ENCODE measurements at regions not wholly inside any gene's neighbourhood (a gene's known extent, or its start where the extent isn't known, plus 50 kb on each side); places are given as distances from the start of the nearest gene placed in this dataset.
A peak's percentile ranks its signal among the peaks of the same experiment; 100 is the strongest.
"Not testable (repeated sequence)": the region's sequence is repeated elsewhere in the genome, so short reads cannot be mapped to it uniquely, and the experiment has no call there.

GRCh38 chr3:6282918-6283317 lies 578.0 kb upstream of the GRM7 start:
- no peak overlapping the region for H3K27ac ChIP-seq (ENCODE audit: low read depth, low read length)

DNA sequence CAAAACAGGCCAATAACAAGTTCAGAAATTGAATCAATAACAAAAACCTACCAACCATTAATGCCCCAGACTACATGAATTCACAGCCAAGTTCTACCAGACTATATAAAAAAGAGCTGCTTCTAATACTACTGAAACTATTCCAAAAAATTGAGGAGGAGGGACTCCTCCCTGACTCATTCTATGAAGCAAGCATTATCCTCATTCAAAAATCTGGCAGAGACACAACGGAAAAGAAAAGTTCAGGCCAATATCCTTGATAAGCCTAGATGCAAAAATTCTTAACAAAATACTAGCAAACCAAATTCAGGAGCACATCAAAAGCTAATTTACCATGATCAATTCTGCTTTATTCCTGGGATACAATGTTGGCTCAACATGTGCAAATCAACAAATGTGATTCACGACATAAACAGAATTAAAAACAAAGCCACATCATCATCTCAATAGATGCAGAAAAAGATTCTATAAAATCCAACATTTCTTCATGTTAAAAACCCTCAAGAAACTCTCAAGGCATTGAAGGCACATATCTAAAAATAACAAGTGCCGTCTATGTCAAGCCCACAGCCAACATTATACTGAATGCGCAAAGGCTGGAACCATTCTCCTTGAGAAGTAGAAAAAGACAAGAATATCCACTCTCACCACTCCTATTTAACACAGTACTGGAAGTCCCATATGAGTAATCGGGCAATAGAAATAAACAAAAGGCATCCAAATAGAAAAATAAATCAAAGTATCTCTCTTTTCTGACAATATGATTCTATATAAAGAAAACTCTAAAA lies 573.6 kb upstream of the GRM7 start:
- 0% methylated on average over 1 of the region's 5 CpGs for WGBS (ENCODE audit: insufficient coverage)
- Histone ChIP-seq H3K4me3 (ENCODE audit: low read depth, low read length) (no peak overlapping the region), H3K9me3 (ENCODE audit: control insufficient read depth, insufficient read depth, low read length) (no peaks in the 10 kb centered on the region), H3K4me1 (ENCODE audit: control insufficient read depth, insufficient read depth, low read length) (no peaks in the 10 kb centered on the region), H3K27me3 (ENCODE audit: control insufficient read depth, insufficient read depth, low read length) (no peaks in the 10 kb centered on the region), H3K27ac (ENCODE audit: low read depth, low read length) (no peak overlapping the region), H3K36me3 (ENCODE audit: control insufficient read depth, insufficient read depth, low read length) (no peaks in the 10 kb centered on the region)
- DNase-seq (ENCODE audit: low read depth in 4 of 6, low spot score in 6 of 6): peak in 1 of 6 donors; percentile 6

More at GRCh38 chr3:6282918-6283317, 578.0 kb upstream of the GRM7 start:
- Histone ChIP-seq H3K36me3 (ENCODE audit: control insufficient read depth, insufficient read depth, low read length) (no peaks in the 10 kb centered on the region), H3K4me3 (ENCODE audit: low read depth, low read length) (no peak overlapping the region), H3K27me3 (ENCODE audit: control insufficient read depth, insufficient read depth, low read length) (no peaks in the 10 kb centered on the region), H3K4me1 (ENCODE audit: control insufficient read depth, insufficient read depth, low read length) (no peaks in the 10 kb centered on the region), H3K9me3 (ENCODE audit: control insufficient read depth, insufficient read depth, low read length) (no peaks in the 10 kb centered on the region)
- peak in 1 of 6 donors; percentile 6 for DNase-seq (ENCODE audit: low read depth in 4 of 6, low spot score in 6 of 6)
- WGBS (ENCODE audit: insufficient coverage): 81% methylated on average over 4 of the region's 4 CpGs

DNA sequence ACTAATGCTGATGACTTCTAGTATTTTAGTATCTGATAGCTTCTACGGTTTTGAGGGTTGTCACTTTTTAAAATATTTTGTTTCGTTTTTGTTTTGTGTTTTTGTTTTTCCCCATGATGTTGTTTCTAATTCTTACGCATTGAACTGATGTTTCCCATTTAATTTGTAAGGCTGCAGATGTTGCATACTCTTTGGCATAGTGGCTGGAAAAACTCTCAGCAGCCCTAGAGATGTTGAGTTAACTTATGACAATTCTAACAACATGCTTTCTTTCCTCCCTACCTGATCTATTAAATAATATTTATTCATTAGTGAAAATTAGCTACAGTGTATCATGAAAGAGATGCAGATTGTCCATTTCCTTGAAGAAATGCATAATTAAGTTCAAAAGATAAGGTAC lies 559.3 kb upstream of the GRM7 start:
- Histone ChIP-seq H3K27ac (ENCODE audit: low read depth, low read length) (no peak overlapping the region), H3K4me1 (ENCODE audit: control insufficient read depth, insufficient read depth, low read length) (no peaks in the 10 kb centered on the region), H3K27me3 (ENCODE audit: control insufficient read depth, insufficient read depth, low read length) (no peaks in the 10 kb centered on the region), H3K36me3 (ENCODE audit: control insufficient read depth, insufficient read depth, low read length) (no peaks in the 10 kb centered on the region), H3K9me3 (ENCODE audit: control insufficient read depth, insufficient read depth, low read length) (peaks cover 2% of the 10 kb centered on the region), H3K4me3 (ENCODE audit: low read depth, low read length) (no peak overlapping the region)
- WGBS (ENCODE audit: insufficient coverage): 92% methylated on average over 2 of the region's 3 CpGs
- no peak for DNase-seq (ENCODE audit: low read depth in 4 of 6, low spot score in 6 of 6)

- no CpG with 5 or more reads among the region's 4 CpGs for WGBS (ENCODE audit: insufficient coverage)
- no peak overlapping the region for H3K27ac ChIP-seq (ENCODE audit: low read depth, low read length)
Observed at GRCh38 chr3:6315906-6316305, 545.0 kb upstream of the GRM7 start.

GRCh38 chr3:6321999-6322398 lies 538.9 kb upstream of the GRM7 start:
- no peaks in the 10 kb centered on the region for H3K27me3 ChIP-seq (ENCODE audit: control insufficient read depth, insufficient read depth, low read length)
- WGBS (ENCODE audit: insufficient coverage): 93% methylated on average over 2 of the region's 3 CpGs
- H3K4me3 ChIP-seq (ENCODE audit: low read depth, low read length): no peak overlapping the region
- no peaks in the 10 kb centered on the region for H3K36me3 ChIP-seq (ENCODE audit: control insufficient read depth, insufficient read depth, low read length)
- H3K9me3 ChIP-seq (ENCODE audit: control insufficient read depth, insufficient read depth, low read length): no peaks in the 10 kb centered on the region
- DNase-seq (ENCODE audit: low read depth in 4 of 6, low spot score in 6 of 6): no peak
- no peak overlapping the region for H3K27ac ChIP-seq (ENCODE audit: low read depth, low read length)
- no peaks in the 10 kb centered on the region for H3K4me1 ChIP-seq (ENCODE audit: control insufficient read depth, insufficient read depth, low read length)

More at GRCh38 chr3:6315906-6316305, 545.0 kb upstream of the GRM7 start:
- Histone ChIP-seq H3K4me3 (ENCODE audit: low read depth, low read length) (no peak overlapping the region), H3K9me3 (ENCODE audit: control insufficient read depth, insufficient read depth, low read length) (no peaks in the 10 kb centered on the region), H3K36me3 (ENCODE audit: control insufficient read depth, insufficient read depth, low read length) (no peaks in the 10 kb centered on the region), H3K4me1 (ENCODE audit: control insufficient read depth, insufficient read depth, low read length) (no peaks in the 10 kb centered on the region), H3K27me3 (ENCODE audit: control insufficient read depth, insufficient read depth, low read length) (no peaks in the 10 kb centered on the region)
- no peak for DNase-seq (ENCODE audit: low read depth in 4 of 6, low spot score in 6 of 6)

- Histone ChIP-seq H3K4me3 (ENCODE audit: low read depth, low read length) (no peak overlapping the region), H3K27ac (ENCODE audit: low read depth, low read length) (no peak overlapping the region), H3K9me3 (ENCODE audit: control insufficient read depth, insufficient read depth, low read length) (no peaks in the 10 kb centered on the region), H3K36me3 (ENCODE audit: control insufficient read depth, insufficient read depth, low read length) (no peaks in the 10 kb centered on the region), H3K27me3 (ENCODE audit: control insufficient read depth, insufficient read depth, low read length) (no peaks in the 10 kb centered on the region), H3K4me1 (ENCODE audit: control insufficient read depth, insufficient read depth, low read length) (no peaks in the 10 kb centered on the region)
- 60% methylated on average over 6 of the region's 6 CpGs for WGBS (ENCODE audit: insufficient coverage)
- peak in 1 of 6 donors; percentile 15 for DNase-seq (ENCODE audit: low read depth in 4 of 6, low spot score in 6 of 6)
Observed at GRCh38 chr3:6326771-6327170, 534.1 kb upstream of the GRM7 start.

- not testable (repeated sequence) for H3K27ac ChIP-seq (ENCODE audit: low read depth, low read length); DNase-seq (ENCODE audit: low read depth in 4 of 6, low spot score in 6 of 6); H3K4me1 ChIP-seq (ENCODE audit: control insufficient read depth, insufficient read depth, low read length); H3K36me3 ChIP-seq (ENCODE audit: control insufficient read depth, insufficient read depth, low read length); H3K27me3 ChIP-seq (ENCODE audit: control insufficient read depth, insufficient read depth, low read length); H3K4me3 ChIP-seq (ENCODE audit: low read depth, low read length); H3K9me3 ChIP-seq (ENCODE audit: control insufficient read depth, insufficient read depth, low read length)
- 100% methylated on average over 13 of the region's 24 CpGs for WGBS (ENCODE audit: insufficient coverage)
Observed at GRCh38 chr3:6340980-6341325, 520.0 kb upstream of the GRM7 start.

GRCh38 chr3:6351752-6352151 lies 509.2 kb upstream of the GRM7 start:
- WGBS (ENCODE audit: insufficient coverage): 73% methylated on average over 2 of the region's 3 CpGs
- no peaks in the 10 kb centered on the region for H3K36me3 ChIP-seq (ENCODE audit: control insufficient read depth, insufficient read depth, low read length)
- H3K4me3 ChIP-seq (ENCODE audit: low read depth, low read length): no peak overlapping the region
- peak in 1 of 6 donors; percentile 20 for DNase-seq (ENCODE audit: low read depth in 4 of 6, low spot score in 6 of 6)
- no peaks in the 10 kb centered on the region for H3K9me3 ChIP-seq (ENCODE audit: control insufficient read depth, insufficient read depth, low read length)
- no peaks in the 10 kb centered on the region for H3K27me3 ChIP-seq (ENCODE audit: control insufficient read depth, insufficient read depth, low read length)
- H3K27ac ChIP-seq (ENCODE audit: low read depth, low read length): no peak overlapping the region
- no peaks in the 10 kb centered on the region for H3K4me1 ChIP-seq (ENCODE audit: control insufficient read depth, insufficient read depth, low read length)

GRCh38 chr3:6354653-6355052 lies 506.3 kb upstream of the GRM7 start:
- H3K27ac ChIP-seq (ENCODE audit: low read depth, low read length): no peak overlapping the region
- H3K9me3 ChIP-seq (ENCODE audit: control insufficient read depth, insufficient read depth, low read length): no peaks in the 10 kb centered on the region
- H3K36me3 ChIP-seq (ENCODE audit: control insufficient read depth, insufficient read depth, low read length): no peaks in the 10 kb centered on the region
- no peak overlapping the region for H3K4me3 ChIP-seq (ENCODE audit: low read depth, low read length)
- H3K27me3 ChIP-seq (ENCODE audit: control insufficient read depth, insufficient read depth, low read length): no peaks in the 10 kb centered on the region
- no peak for DNase-seq (ENCODE audit: low read depth in 4 of 6, low spot score in 6 of 6)
- H3K4me1 ChIP-seq (ENCODE audit: control insufficient read depth, insufficient read depth, low read length): no peaks in the 10 kb centered on the region
- no CpG with 5 or more reads among the region's 1 CpG for WGBS (ENCODE audit: insufficient coverage)

- no peaks in the 10 kb centered on the region for H3K27me3 ChIP-seq (ENCODE audit: control insufficient read depth, insufficient read depth, low read length)
- no peaks in the 10 kb centered on the region for H3K9me3 ChIP-seq (ENCODE audit: control insufficient read depth, insufficient read depth, low read length)
- H3K4me3 ChIP-seq (ENCODE audit: low read depth, low read length): no peak overlapping the region
- no peaks in the 10 kb centered on the region for H3K36me3 ChIP-seq (ENCODE audit: control insufficient read depth, insufficient read depth, low read length)
- H3K4me1 ChIP-seq (ENCODE audit: control insufficient read depth, insufficient read depth, low read length): no peaks in the 10 kb centered on the region
- DNase-seq (ENCODE audit: low read depth in 4 of 6, low spot score in 6 of 6): no peak
- no CpG with 5 or more reads among the region's 4 CpGs for WGBS (ENCODE audit: insufficient coverage)
- no peak overlapping the region for H3K27ac ChIP-seq (ENCODE audit: low read depth, low read length)
Observed at GRCh38 chr3:6362406-6362805, 498.5 kb upstream of the GRM7 start.
